ENCODE measurements at regions not wholly inside any gene's neighbourhood (a gene's known extent, or its start where the extent isn't known, plus 50 kb on each side); places are given as distances from the start of the nearest gene placed in this dataset.
A peak's percentile ranks its signal among the peaks of the same experiment; 100 is the strongest.
"Not testable (repeated sequence)": the region's sequence is repeated elsewhere in the genome, so short reads cannot be mapped to it uniquely, and the experiment has no call there.

GRCh38 chr13:50415428-50415827 lies 400.2 kb downstream of the KCNRG start:
- peaks cover 6% of the 10 kb centered on the region for H3K36me3 Mint-ChIP-seq
- no peak overlapping the region for H3K27ac Mint-ChIP-seq
- ATAC-seq: no peak
- H3K4me3 Mint-ChIP-seq: no peak overlapping the region
- peaks cover 9% of the 10 kb centered on the region for H3K9me3 Mint-ChIP-seq
- H3K27me3 Mint-ChIP-seq: no peaks in the 10 kb centered on the region
- no peaks in the 10 kb centered on the region for H3K4me1 Mint-ChIP-seq

- peaks cover 9% of the 10 kb centered on the region for H3K9me3 Mint-ChIP-seq
- no peak overlapping the region for H3K4me3 Mint-ChIP-seq
- peaks cover 6% of the 10 kb centered on the region for H3K36me3 Mint-ChIP-seq
- H3K27ac Mint-ChIP-seq: no peak overlapping the region
- peaks cover 9% of the 10 kb centered on the region for H3K4me1 Mint-ChIP-seq
- no peaks in the 10 kb centered on the region for H3K27me3 Mint-ChIP-seq
- no peak for ATAC-seq
Observed at GRCh38 chr13:50417597-50417996, 402.4 kb downstream of the KCNRG start.

- no peak for ATAC-seq
- H3K4me3 Mint-ChIP-seq: no peak overlapping the region
- H3K27ac Mint-ChIP-seq: peak overlapping the region; percentile 40
- no peaks in the 10 kb centered on the region for H3K27me3 Mint-ChIP-seq
- H3K4me1 Mint-ChIP-seq: peaks cover 17% of the 10 kb centered on the region
- H3K9me3 Mint-ChIP-seq: peaks cover 8% of the 10 kb centered on the region
- peaks cover 5% of the 10 kb centered on the region for H3K36me3 Mint-ChIP-seq
Observed at GRCh38 chr13:50419331-50419865, 404.2 kb downstream of the KCNRG start.

- Mint-ChIP-seq H3K27ac (peak overlapping the region; percentile 40), H3K36me3 (peaks cover under 1% of the 10 kb centered on the region), H3K27me3 (no peaks in the 10 kb centered on the region), H3K9me3 (peaks cover 5% of the 10 kb centered on the region), H3K4me1 (peaks cover 17% of the 10 kb centered on the region), H3K4me3 (no peak overlapping the region)
- ATAC-seq: no peak
Observed at GRCh38 chr13:50419896-50420295, 404.7 kb downstream of the KCNRG start.

GRCh38 chr13:50420718-50421472 lies 405.7 kb downstream of the KCNRG start:
- Mint-ChIP-seq H3K27ac (no peak overlapping the region), H3K36me3 (no peaks in the 10 kb centered on the region), H3K4me1 (peaks cover 27% of the 10 kb centered on the region), H3K27me3 (no peaks in the 10 kb centered on the region), H3K4me3 (no peak overlapping the region), H3K9me3 (no peaks in the 10 kb centered on the region)
- no peak for ATAC-seq

- H3K4me3 Mint-ChIP-seq: no peak overlapping the region
- no peak for ATAC-seq
- H3K36me3 Mint-ChIP-seq: no peaks in the 10 kb centered on the region
- no peak overlapping the region for H3K27ac Mint-ChIP-seq
- H3K9me3 Mint-ChIP-seq: no peaks in the 10 kb centered on the region
- no peaks in the 10 kb centered on the region for H3K27me3 Mint-ChIP-seq
- peaks cover 33% of the 10 kb centered on the region for H3K4me1 Mint-ChIP-seq
Observed at GRCh38 chr13:50421473-50422130, 406.4 kb downstream of the KCNRG start.

- Mint-ChIP-seq H3K36me3 (no peaks in the 10 kb centered on the region), H3K4me1 (peaks cover 42% of the 10 kb centered on the region), H3K27me3 (no peaks in the 10 kb centered on the region), H3K9me3 (no peaks in the 10 kb centered on the region), H3K4me3 (no peak overlapping the region), H3K27ac (peak overlapping the region; percentile 54)
- no peak for ATAC-seq
Observed at GRCh38 chr13:50422181-50423148, 407.2 kb downstream of the KCNRG start.

- no peak overlapping the region for H3K4me3 Mint-ChIP-seq
- H3K27me3 Mint-ChIP-seq: no peaks in the 10 kb centered on the region
- no peaks in the 10 kb centered on the region for H3K36me3 Mint-ChIP-seq
- H3K27ac Mint-ChIP-seq: no peak overlapping the region
- peaks cover 49% of the 10 kb centered on the region for H3K4me1 Mint-ChIP-seq
- ATAC-seq: no peak
- H3K9me3 Mint-ChIP-seq: no peaks in the 10 kb centered on the region
Observed at GRCh38 chr13:50424993-50425392, 409.7 kb downstream of the KCNRG start.

- Mint-ChIP-seq H3K4me1 (peaks cover 49% of the 10 kb centered on the region), H3K4me3 (no peak overlapping the region), H3K27ac (peak overlapping the region; percentile 64), H3K9me3 (no peaks in the 10 kb centered on the region), H3K27me3 (no peaks in the 10 kb centered on the region), H3K36me3 (no peaks in the 10 kb centered on the region)
- peak; percentile 90 for ATAC-seq
Observed at GRCh38 chr13:50425772-50426171, 410.5 kb downstream of the KCNRG start.

GRCh38 chr13:50426927-50427326 lies 411.7 kb downstream of the KCNRG start:
- no peaks in the 10 kb centered on the region for H3K9me3 Mint-ChIP-seq
- H3K27me3 Mint-ChIP-seq: no peaks in the 10 kb centered on the region
- peak overlapping the region; percentile 71 for H3K27ac Mint-ChIP-seq
- H3K4me3 Mint-ChIP-seq: no peak overlapping the region
- no peaks in the 10 kb centered on the region for H3K36me3 Mint-ChIP-seq
- H3K4me1 Mint-ChIP-seq: peaks cover 47% of the 10 kb centered on the region
- no peak for ATAC-seq

GRCh38 chr13:50427511-50427910 lies 412.3 kb downstream of the KCNRG start:
- Mint-ChIP-seq H3K4me1 (peaks cover 41% of the 10 kb centered on the region), H3K27ac (peak overlapping the region; percentile 71)
- not testable (repeated sequence) for H3K36me3 Mint-ChIP-seq, ATAC-seq, H3K27me3 Mint-ChIP-seq, H3K9me3 Mint-ChIP-seq, H3K4me3 Mint-ChIP-seq

- Mint-ChIP-seq H3K27ac (peak overlapping the region; percentile 48), H3K36me3 (no peaks in the 10 kb centered on the region), H3K4me3 (no peak overlapping the region), H3K4me1 (peaks cover 33% of the 10 kb centered on the region), H3K9me3 (no peaks in the 10 kb centered on the region), H3K27me3 (no peaks in the 10 kb centered on the region)
- ATAC-seq: peak; percentile 20
Observed at GRCh38 chr13:50428183-50428877, 413.1 kb downstream of the KCNRG start.

GRCh38 chr13:50435011-50435410 lies 408.5 kb downstream of the DLEU7 start:
- Mint-ChIP-seq H3K9me3 (no peaks in the 10 kb centered on the region), H3K4me1 (no peaks in the 10 kb centered on the region)
- no peak for ATAC-seq

GRCh38 chr13:50437252-50437651 lies 406.2 kb downstream of the DLEU7 start:
- Mint-ChIP-seq H3K36me3 (no peaks in the 10 kb centered on the region), H3K9me3 (no peaks in the 10 kb centered on the region), H3K27me3 (no peaks in the 10 kb centered on the region), H3K4me1 (no peaks in the 10 kb centered on the region), H3K4me3 (no peak overlapping the region), H3K27ac (no peak overlapping the region)
- no peak for ATAC-seq

More at GRCh38 chr13:50435011-50435410, 408.5 kb downstream of the DLEU7 start:
- Mint-ChIP-seq H3K27ac (no peak overlapping the region), H3K27me3 (no peaks in the 10 kb centered on the region), H3K4me3 (no peak overlapping the region), H3K36me3 (no peaks in the 10 kb centered on the region)
